Amniotic stem cell (primary cell): ENCODE measurements at regions not wholly inside any gene's neighbourhood (a gene's known extent, or its start where the extent isn't known, plus 50 kb on each side); places are given as distances from the start of the nearest gene placed in this dataset.

Source experiments
- DNase-seq: peaks from one replicate; lab custom pipeline; 2025; lab: John Stamatoyannopoulos, UW

DNA sequence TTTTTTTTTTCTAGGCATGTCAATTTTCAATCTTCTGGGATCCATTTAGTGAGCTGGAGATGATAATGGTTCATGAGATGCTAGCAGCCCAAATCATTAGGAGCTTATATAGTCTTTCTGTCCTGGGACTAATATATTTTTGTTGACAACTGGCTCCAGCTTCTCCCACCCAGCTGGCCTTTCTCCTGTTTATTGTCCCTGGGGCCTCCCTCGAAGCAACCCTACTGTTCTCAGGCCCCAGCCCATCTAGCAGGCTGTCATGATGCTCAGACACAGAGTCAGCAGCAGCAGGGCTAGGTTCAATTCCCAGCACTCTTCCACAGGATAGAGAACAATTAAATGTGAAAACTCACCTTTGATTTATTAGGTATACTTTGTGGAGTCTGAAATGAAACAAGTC, 127.6 kb upstream of the MID1 start:
- DNase-seq: no peak

DNA sequence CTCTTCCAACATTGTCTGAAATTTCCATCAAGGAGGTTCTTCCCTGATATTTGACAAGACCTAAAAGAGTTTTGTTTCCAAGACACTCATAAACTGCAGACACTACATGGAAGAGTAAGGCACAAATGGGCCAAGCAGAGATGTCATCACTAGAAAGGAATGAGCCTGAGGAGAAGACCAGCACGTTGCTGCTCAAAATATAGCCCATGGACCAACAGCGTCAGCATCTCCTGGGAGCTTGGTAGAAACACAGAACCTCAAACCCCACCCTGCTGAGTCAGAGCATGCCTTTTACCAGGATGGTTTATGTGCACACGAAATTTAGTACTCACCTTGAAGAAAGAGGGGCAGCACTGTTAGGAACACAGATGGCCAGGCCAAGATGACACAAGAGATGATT, 128.7 kb upstream of the MID1 start:
- no peak for DNase-seq

- DNase-seq: no peak
These were observed 130.2 kb upstream of the MID1 start for GRCh38 chrX:10750581-10750980.

GRCh38 chrX:10753116-10753515, 132.7 kb upstream of the MID1 start:
- no peak for DNase-seq

DNA sequence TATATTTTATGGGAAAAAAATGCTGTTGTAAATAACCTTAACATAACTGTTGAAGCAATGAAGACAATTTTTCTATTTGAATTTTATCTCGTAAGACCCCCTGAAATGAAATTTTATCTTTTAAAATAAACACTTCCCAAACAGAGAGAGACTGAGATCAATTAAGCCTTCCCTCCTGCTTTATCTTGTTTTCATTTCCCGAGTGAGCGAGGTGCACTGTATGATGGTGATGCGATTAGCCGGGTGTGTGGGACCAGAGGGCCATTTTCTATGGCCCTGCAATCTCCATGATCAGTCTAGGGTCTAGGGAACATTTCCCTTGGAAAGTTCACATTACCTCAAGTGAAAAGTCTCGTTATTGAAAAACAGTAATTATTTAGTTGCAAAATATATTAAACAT, 134.1 kb upstream of the MID1 start:
- DNase-seq: no peak

DNA sequence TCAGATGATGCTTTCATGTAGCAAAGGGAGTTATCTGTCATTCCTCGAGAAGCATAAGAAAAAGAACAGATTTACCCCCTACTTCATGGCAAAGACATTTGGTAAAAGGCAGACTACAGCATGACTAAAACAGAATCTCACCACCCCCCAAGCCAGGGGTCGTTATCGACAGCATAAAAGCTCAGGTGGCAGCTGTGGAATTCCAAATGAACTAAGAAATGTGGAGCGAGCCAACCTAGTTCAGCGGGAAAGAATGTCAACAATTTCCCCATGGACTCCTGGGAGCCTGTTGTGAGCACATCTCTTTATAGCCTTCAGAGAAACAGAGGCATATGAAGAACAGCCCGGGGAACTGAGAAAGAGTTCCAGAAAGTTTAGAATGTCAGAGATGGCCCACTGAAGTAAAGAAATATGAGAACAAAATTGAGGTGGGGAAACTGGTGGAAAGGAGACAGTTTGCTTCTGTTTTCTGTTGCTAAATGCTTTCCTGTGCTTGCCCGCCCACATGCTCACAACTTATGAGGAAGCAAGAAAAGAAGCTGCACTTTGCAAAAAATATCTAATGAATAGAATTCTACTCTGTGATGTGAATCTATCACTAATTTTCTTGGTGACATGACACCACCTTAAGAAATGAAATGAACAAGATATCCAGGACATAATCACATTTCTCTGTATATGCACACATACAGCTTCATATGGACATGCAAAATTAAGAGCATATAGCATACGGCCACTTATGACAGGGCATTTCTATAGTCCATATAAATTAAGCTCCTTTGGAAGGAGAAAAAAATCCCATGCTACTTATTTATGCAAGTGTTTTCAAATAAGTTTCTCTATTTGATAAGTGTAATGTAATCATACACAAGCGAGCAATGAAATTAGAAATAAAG, 135.3 kb upstream of the MID1 start:
- DNase-seq: no peak

DNA sequence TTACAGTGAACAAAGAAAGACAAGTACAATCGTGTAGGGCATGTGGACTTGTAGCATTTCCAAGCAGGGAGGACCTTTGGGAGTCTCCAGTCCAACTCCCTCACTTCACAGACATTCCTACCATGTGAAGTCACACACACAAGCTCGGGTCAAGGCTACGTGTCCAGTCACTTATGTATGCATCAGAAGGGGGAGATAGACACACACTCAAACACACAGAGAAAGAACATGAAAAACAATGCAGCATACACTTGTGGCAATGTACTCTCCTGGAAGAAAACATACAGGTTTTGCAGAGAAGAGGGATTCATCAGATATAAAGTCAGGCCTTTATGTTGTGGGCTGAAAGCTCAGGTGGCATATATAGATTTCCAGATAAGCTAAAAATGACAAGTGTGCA, 136.1 kb upstream of the MID1 start:
- DNase-seq: no peak

DNA sequence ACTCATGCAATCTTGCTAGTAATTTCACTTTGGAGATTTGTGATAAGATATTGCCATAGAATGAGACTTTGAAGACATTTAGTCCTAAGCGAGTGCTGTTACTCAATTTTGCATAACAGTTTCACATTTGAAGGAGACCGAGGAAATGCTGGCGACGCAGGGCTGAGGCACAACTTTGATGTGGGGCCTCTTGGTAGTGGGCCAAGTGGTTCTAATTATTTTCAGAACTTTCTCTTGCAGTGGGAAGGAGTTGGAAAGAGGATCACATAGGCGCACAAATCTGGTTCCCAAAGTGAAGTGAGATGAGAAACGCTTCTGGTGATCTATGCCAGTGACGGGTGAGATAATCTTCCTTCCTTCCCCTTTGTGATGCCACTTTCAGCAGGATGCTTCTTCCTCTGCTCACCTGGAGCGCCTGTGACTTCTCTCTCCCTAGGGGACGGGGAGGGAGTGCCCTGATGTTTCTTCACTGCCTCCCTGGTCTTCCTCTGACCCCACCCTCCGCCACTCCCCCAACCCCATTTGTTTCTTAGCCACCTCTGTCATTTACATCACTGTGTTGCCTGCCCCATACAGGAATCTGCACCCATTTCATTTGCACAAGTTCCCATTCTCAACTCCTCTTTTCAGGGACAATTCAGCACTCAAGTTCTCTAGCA, 138.9 kb upstream of the MID1 start:
- DNase-seq: no peak

GRCh38 chrX:10761447-10761846, 141.1 kb upstream of the MID1 start:
- no peak for DNase-seq

- peak; percentile 22 for DNase-seq
These were observed 148.8 kb upstream of the MID1 start for GRCh38 chrX:10769195-10769594.

DNA sequence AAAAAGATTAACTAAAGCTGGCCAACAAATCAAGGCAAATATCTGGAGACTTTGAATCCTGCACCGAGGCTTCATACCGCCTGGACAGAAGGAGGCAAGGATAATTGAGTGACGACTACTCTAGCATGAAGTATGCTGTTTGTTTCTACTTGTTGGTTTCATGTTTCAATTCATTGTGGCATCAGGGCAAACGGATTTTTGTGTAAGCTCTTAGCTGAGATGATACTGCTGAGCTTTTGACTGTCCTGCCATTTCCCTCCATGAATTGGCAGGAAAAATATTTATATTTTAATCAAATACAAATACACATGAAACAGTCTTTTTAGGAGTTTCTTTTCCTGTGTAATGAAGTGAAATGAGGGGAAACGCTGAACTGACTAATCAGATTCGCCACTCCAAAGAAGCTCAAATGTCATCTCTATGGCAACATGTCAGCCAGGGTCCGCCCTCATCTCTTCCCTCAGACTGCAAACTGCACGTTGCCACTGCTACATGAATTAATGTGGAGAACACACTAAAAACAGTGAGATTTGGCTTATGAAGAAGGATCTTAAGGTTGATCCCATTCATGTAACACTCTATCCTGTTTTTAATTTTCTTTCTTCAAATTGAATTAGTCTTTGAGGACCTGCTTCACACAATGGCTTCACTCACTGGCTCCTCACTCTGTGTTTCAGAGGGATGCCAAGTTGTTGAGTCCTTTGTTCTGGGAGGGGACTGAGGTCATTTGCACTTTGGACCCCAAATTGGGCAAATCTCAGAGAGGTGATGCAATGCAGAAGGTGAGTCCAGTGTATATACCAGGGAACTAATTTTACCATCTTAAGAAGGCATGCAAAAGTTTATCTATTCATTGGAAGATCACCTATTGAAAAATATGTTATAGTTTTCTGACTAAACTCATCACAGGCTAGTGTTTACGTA, 149.6 kb upstream of the MID1 start:
- peak; percentile 31 for DNase-seq

GRCh38 chrX:10773318-10773717, 152.9 kb upstream of the MID1 start:
- no peak for DNase-seq

DNA sequence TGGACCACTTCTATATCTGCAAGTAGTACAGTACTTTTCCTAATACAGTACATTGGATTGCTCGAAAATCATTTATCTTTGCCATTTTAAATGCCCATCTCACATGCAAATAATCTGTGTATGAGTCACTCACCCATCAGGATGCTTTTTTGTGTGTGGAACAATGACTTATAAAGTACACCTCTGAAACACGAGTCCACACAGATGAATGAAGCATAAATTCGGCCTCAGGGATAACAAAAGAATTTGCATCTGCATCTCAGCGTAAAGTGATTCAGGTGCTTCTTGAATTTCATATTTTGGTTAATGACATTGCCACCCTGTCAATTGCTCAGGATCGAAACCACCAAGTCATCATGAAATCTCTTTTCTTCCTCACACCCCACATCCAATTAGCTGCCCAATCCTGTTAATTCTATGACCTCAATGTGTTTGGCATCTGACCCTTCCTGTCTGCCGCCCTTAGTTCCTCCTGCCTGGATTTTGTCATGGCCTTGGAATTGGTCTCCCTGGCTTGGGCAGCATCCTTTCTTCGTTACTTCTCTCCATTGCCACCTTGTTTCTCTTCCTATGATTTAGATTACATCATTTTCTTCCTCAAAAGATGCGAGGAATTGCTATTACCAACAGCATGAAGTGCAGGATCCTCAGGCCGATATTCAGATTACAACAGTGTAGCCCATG, 161.6 kb upstream of the MID1 start:
- no peak for DNase-seq

GRCh38 chrX:10783451-10783995, 163.1 kb upstream of the MID1 start:
- DNase-seq: no peak

- no peak for DNase-seq
These were observed 166.9 kb upstream of the MID1 start for GRCh38 chrX:10787264-10787663.

DNA sequence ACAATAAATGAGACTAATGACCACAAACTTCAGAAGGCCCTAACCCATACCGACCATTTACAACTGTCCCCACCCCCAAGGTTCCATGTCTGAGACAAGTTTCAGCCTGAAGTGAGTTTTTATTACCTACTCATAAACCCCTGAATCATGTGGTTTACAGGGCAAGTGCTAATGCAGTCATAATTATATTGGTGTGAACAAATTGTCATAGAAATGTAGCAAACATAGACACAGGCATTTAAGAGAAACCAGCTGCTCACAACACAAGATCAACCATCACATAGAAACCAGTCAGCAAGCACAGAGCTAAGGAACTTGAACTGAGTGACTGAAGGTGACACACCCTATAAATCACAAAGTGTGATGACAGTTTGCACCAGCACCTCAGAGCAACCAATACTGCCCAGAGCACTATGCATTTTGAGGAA, 173.8 kb upstream of the MID1 start:
- no peak for DNase-seq

GRCh38 chrX:10795721-10796120, 175.3 kb upstream of the MID1 start:
- no peak for DNase-seq

DNA sequence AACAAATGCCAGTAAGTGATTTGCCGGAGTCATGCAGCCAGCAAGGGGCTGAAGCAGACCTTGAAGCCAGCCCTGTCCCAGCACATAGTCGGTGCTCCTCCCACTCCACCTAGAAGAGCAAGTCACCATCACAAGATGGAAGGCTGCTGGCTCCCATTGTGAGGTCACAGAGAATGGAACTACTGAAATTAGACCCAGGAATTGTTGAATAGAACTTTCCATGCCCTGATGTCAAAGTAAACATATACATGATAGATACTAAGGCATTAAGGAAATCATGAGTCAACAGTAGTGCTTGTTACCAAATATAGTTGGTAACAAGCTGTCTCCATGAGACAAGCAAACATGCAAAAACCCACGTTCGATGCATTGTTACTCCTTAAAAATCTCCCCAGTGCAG, 177.1 kb upstream of the MID1 start:
- no peak for DNase-seq

GRCh38 chrX:10798041-10798440, 177.7 kb upstream of the MID1 start:
- DNase-seq: no peak

GRCh38 chrX:10800796-10801195, 180.4 kb upstream of the MID1 start:
- DNase-seq: no peak

DNA sequence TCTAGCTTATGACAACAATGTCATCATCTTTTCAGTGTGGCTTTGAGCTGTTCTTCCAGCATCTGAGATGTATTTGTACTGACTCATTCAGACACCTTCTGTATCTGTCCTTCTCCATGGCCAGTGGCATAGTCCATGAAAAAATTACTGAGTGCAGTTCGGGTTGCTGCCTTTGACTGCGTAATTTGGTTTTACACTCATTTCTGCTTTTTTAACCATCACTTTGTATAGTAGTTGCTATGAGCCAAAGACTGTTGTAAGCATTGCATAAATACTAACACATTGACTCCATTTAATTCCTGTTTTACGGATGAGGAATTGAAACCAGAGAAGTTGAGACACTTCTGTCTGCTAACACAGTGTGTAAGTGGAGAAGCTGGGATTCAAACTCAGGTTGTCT, 190.7 kb upstream of the MID1 start:
- no peak for DNase-seq

- DNase-seq: no peak
These were observed 193.4 kb upstream of the MID1 start for GRCh38 chrX:10813761-10814160.
